Stomach (tissue), 4 donors: ENCODE measurements at regions not wholly inside any gene's neighbourhood (a gene's known extent, or its start where the extent isn't known, plus 50 kb on each side); places are given as distances from the start of the nearest gene placed in this dataset.

Experiments
- EP300 ChIP-seq: sonication (generic); formaldehyde crosslinking; IDR thresholded peaks from one replicate; pipeline ENCODE4 v1.6.1; 2017; ENCODE audit warnings: antibody characterized with exemption
- POLR2A ChIP-seq, 4 donors: fragments of 450-650 bp; IDR thresholded peaks; one replicate each; pipeline ENCODE4 v1.6.1; 2016; ENCODE audit warnings: antibody characterized with exemption in 4 of 4, control low read depth in 2 of 4, mild to moderate bottlenecking in 1 of 4, moderate library complexity in 1 of 4
- POLR2AphosphoS5 ChIP-seq, 3 donors: sonication (generic); formaldehyde crosslinking; IDR thresholded peaks; one replicate each; pipeline ENCODE4 v1.6.1; 2016; ENCODE audit warnings: antibody characterized with exemption in 3 of 3
- TF ChIP-seq, protein P1 (sequence below), 7 experiments: fragments of 450-650 bp in 4 of 7; fragments of 200-600 bp in 3 of 7; sonication (generic) in 3 of 7; IDR thresholded peaks; one replicate each; pipeline ENCODE4 v1.5.1; 2016 to 2019; ENCODE audit warnings: antibody characterized with exemption in 7 of 7, control low read depth in 2 of 7, mild to moderate bottlenecking in 1 of 7

DNA sequence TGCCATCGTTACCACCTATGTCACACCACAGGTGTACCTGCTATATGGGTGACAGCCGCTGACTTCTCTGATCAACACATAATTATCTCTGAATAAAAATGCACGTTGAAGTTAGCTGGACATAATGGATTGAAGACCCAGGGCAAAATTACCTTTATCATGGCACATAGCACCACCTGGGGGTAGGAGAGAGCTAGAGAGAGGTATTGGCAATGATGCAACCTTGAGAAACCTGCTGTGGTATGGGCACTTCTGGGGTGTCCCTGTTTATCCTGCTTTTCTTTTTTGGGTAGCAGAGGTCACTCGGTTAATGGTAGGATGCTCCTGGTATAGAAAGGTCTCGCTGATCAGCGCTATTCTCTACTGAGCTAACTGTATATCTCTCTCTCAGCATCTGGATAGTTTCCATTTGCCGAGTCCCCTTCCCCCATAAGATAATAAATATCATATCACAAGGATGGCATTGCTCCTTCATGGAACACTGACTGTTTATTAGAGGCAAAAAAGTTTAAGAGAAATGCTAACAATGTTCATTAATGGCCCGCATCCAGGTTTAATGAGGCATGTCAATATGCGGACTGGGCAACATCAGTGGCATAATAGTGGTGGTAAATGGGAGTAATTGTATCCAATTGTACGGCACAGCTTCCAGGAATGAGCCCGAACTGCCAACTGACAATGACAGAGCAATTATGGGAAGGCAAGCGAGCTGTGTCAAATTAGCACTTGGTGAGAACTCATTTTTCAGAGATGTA, 323.1 kb downstream of the TFEC start:
- TF ChIP-seq, protein P1, sequence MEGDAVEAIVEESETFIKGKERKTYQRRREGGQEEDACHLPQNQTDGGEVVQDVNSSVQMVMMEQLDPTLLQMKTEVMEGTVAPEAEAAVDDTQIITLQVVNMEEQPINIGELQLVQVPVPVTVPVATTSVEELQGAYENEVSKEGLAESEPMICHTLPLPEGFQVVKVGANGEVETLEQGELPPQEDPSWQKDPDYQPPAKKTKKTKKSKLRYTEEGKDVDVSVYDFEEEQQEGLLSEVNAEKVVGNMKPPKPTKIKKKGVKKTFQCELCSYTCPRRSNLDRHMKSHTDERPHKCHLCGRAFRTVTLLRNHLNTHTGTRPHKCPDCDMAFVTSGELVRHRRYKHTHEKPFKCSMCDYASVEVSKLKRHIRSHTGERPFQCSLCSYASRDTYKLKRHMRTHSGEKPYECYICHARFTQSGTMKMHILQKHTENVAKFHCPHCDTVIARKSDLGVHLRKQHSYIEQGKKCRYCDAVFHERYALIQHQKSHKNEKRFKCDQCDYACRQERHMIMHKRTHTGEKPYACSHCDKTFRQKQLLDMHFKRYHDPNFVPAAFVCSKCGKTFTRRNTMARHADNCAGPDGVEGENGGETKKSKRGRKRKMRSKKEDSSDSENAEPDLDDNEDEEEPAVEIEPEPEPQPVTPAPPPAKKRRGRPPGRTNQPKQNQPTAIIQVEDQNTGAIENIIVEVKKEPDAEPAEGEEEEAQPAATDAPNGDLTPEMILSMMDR (IDR thresholded peaks at IDR 0.05) = peak in 2 of 7 experiments; percentile 25 to 27
- no peak for TF ChIP-seq EP300
- TF ChIP-seq POLR2AphosphoS5 (IDR thresholded peaks at IDR 0.05) = no peak
- TF ChIP-seq POLR2A (IDR thresholded peaks at IDR 0.05) = no peak
